Mesothelial cell of epicardium (in vitro differentiated cells): ENCODE measurements at regions not wholly inside any gene's neighbourhood (a gene's known extent, or its start where the extent isn't known, plus 50 kb on each side); places are given as distances from the start of the nearest gene placed in this dataset.
A peak's percentile ranks its signal among the peaks of the same experiment; 100 is the strongest.

Experiments
- DNase-seq, 2 experiments: peaks; one replicate each; pipeline ENCODE4 v3.0.0; 2021; ENCODE audit warnings: low spot score in 2 of 2; ENCODE audit not compliant: unreplicated experiment in 2 of 2
- H3K27ac Mint-ChIP-seq: 2 replicates; pipeline ENCODE4 v1.8.0; 2021; ENCODE audit warnings: mixed read lengths
- H3K27me3 Mint-ChIP-seq: 2 replicates; pipeline ENCODE4 v1.8.0; 2021; ENCODE audit warnings: low read depth, mixed read lengths
- H3K36me3 Mint-ChIP-seq: 2 replicates; pipeline ENCODE4 v1.8.0; 2021; ENCODE audit warnings: mixed read lengths
- H3K4me1 Mint-ChIP-seq: 2 replicates; pipeline ENCODE4 v1.8.0; 2021; ENCODE audit warnings: mixed read lengths
- H3K4me3 Mint-ChIP-seq: 2 replicates; pipeline ENCODE4 v1.8.0; 2021; ENCODE audit warnings: mild to moderate bottlenecking, moderate library complexity, mixed read lengths
- H3K9me3 Mint-ChIP-seq: 2 replicates; pipeline ENCODE4 v1.8.0; 2021; ENCODE audit warnings: mixed read lengths
- TF ChIP-seq, protein P1 (sequence below): fragments of 200-600 bp; sonication (generic); IDR thresholded peaks from one replicate; pipeline ENCODE4 v1.5.0; 2021; ENCODE audit warnings: antibody characterized with exemption; ENCODE audit not compliant: unreplicated experiment

DNA sequence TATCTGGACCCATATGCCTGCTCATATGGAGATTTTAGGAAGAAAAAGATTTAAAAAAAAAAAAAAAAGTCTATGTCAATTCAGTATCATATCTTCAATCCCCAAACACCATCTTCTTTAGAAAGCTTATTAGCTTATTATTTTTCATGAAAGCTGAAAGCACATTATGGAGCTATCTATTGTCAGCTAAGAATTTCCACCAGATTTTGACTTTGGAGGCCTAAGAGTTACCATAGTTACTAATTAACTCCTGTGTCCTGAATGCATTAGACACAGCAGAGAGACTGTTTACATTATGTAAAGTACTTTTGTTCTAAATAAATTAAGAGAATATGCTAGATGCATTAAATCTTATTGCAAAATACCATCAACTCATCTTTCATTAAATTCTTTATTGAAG lies 255.5 kb upstream of the NRSN1 start:
- TF ChIP-seq, protein P1, sequence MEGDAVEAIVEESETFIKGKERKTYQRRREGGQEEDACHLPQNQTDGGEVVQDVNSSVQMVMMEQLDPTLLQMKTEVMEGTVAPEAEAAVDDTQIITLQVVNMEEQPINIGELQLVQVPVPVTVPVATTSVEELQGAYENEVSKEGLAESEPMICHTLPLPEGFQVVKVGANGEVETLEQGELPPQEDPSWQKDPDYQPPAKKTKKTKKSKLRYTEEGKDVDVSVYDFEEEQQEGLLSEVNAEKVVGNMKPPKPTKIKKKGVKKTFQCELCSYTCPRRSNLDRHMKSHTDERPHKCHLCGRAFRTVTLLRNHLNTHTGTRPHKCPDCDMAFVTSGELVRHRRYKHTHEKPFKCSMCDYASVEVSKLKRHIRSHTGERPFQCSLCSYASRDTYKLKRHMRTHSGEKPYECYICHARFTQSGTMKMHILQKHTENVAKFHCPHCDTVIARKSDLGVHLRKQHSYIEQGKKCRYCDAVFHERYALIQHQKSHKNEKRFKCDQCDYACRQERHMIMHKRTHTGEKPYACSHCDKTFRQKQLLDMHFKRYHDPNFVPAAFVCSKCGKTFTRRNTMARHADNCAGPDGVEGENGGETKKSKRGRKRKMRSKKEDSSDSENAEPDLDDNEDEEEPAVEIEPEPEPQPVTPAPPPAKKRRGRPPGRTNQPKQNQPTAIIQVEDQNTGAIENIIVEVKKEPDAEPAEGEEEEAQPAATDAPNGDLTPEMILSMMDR = no peak
- Mint-ChIP-seq H3K36me3 (peaks cover 2% of the 10 kb centered on the region), H3K27me3 (no peaks in the 10 kb centered on the region), H3K4me1 (peaks cover 19% of the 10 kb centered on the region), H3K27ac (no peak overlapping the region), H3K9me3 (peaks cover 15% of the 10 kb centered on the region), H3K4me3 (no peak overlapping the region)
- no peak for DNase-seq

DNA sequence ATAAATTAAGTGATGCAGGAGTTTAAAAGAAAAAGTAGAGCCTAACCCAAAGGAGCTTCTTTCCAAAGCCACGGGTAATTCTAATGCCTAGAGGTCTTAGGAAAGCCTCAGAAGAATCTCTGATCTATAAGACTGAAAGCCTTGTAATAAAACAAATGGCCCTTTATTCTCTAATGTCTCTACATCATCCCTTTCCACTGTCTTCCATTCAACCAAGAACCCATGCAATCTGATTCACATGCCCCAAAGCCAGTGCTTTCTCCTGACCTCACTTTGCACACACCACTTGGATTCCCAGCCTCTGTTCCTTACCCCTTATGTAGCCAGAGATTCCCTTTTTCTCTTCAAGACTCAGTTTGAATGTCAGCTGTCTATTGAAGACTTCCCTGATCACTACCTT lies 252.9 kb upstream of the NRSN1 start:
- no peak for DNase-seq
- Mint-ChIP-seq H3K4me3 (no peak overlapping the region), H3K36me3 (no peaks in the 10 kb centered on the region), H3K4me1 (peaks cover 27% of the 10 kb centered on the region), H3K27me3 (no peaks in the 10 kb centered on the region), H3K27ac (no peak overlapping the region), H3K9me3 (no peaks in the 10 kb centered on the region)
- TF ChIP-seq, protein P1 = no peak

DNA sequence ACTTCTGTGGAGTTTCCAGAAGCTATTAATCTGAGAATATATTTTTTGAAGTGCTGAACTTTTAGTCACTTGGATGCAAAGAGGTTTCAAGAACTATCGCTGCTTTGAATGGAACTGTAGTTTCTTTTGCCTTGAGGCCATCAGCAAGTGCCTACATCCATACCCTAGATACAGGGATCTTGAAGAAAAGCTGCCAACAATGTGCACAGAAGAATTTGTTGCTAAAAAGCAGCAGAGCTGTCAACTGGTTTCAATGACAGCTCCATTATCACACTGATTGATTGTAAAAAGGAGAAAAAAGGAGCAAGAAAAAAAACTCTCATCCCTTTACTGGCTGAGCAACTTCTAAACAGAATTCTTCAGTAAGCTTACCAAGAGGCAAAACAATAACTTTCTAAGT lies 251.0 kb upstream of the NRSN1 start:
- Mint-ChIP-seq H3K4me1 (peaks cover 27% of the 10 kb centered on the region), H3K36me3 (no peaks in the 10 kb centered on the region), H3K9me3 (no peaks in the 10 kb centered on the region), H3K27ac (peak overlapping the region; percentile 72), H3K27me3 (no peaks in the 10 kb centered on the region), H3K4me3 (no peak overlapping the region)
- DNase-seq = no peak
- TF ChIP-seq, protein P1 = no peak

DNA sequence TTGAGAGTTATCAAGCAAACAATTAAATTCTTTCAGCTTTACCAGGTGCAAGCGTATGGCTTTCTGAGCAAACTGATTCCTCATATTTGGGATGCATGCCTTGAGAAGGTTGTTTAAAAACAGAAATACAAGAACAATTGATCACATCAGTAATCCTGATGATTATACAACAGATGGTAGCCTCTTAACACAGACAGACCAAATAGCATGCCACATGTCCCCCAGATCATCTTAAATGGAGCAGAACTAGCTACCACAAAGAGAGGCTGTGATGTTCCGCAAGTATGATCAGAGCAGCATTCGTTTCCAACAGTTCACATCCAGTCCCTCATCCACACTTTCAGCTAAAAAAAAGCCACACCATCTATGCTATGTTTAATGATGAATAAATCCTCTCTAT lies 246.2 kb upstream of the NRSN1 start:
- DNase-seq = no peak
- H3K9me3 Mint-ChIP-seq = no peaks in the 10 kb centered on the region
- H3K4me3 Mint-ChIP-seq = no peak overlapping the region
- H3K27ac Mint-ChIP-seq = no peak overlapping the region
- no peaks in the 10 kb centered on the region for H3K36me3 Mint-ChIP-seq
- H3K27me3 Mint-ChIP-seq = no peaks in the 10 kb centered on the region
- TF ChIP-seq, protein P1 = no peak
- peaks cover 15% of the 10 kb centered on the region for H3K4me1 Mint-ChIP-seq

DNA sequence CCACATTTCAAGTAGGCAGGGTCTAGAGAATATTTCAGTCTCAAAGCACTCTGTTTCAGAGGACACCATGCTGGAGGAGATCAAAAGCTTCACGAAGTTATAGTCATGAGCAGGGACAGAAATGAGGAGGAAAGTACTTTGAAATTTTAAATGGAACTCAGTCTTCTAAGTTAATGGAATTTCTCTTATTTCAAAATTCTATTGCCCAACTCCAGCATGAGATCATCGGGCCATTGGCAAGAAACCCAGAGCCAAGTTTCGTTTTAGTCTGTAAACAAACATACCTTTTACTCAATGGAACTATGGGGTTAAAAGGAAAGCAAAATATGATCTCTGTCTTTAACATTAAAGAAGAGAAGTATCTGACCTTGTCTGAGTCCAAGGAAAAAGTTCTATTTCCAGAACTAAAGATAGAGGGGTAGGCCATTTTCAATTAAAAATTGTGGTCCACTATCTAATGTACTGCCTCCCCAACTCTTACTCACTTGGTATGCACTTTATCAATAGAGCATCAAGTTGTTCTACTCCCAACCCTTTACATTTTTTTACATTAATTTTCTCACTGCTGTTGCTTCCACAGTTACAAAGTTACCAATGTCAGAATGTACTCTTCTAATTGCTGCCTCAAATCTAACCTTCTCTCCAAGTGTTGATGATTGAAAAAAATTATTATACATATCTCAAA lies 235.3 kb upstream of the NRSN1 start:
- Mint-ChIP-seq H3K36me3 (no peaks in the 10 kb centered on the region), H3K27ac (no peak overlapping the region), H3K4me1 (no peaks in the 10 kb centered on the region), H3K27me3 (no peaks in the 10 kb centered on the region), H3K4me3 (no peak overlapping the region), H3K9me3 (peaks cover 11% of the 10 kb centered on the region)
- TF ChIP-seq, protein P1 = no peak
- no peak for DNase-seq
